ENCODE measurements at regions not wholly inside any gene's neighbourhood (a gene's known extent, or its start where the extent isn't known, plus 50 kb on each side); places are given as distances from the start of the nearest gene placed in this dataset.

- Histone ChIP-seq H4K20me1 (ENCODE audit: control insufficient read depth, extremely low read depth, insufficient read depth, low read length) (no peaks in the 10 kb centered on the region), H3K27ac (ENCODE audit: insufficient read depth, low read length) (no peak overlapping the region), H3K4me2 (ENCODE audit: extremely low read depth, insufficient read depth, low read length) (no peak overlapping the region), H3K27me3 (ENCODE audit: control insufficient read depth, insufficient read depth, low read length) (no peaks in the 10 kb centered on the region), H3K4me1 (ENCODE audit: control insufficient read depth, extremely low read depth, insufficient read depth, low read length) (no peaks in the 10 kb centered on the region), H3K79me2 (ENCODE audit: control insufficient read depth, insufficient read depth, low read length) (no peaks in the 10 kb centered on the region), H3K36me3 (ENCODE audit: control insufficient read depth, insufficient read depth, low read length) (no peaks in the 10 kb centered on the region), H2AFZ (ENCODE audit: low read length) (no peak overlapping the region), H3K4me3 (replicated peaks in 1 of 4; ENCODE audit: control extremely low read depth in 1 of 4, insufficient read depth in 1 of 4, low read depth in 3 of 4, low read length in 4 of 4) (no peak overlapping the region), H3K9me3 (ENCODE audit: control insufficient read depth, insufficient read depth, low read depth, low read length) (no peaks in the 10 kb centered on the region), H3K9ac (ENCODE audit: insufficient read depth, low read length) (no peak overlapping the region)
- no peak for DNase-seq (ENCODE audit: low read depth in 2 of 2)
- TF ChIP-seq CTCF (conservative IDR thresholded peaks at IDR 0.05 in 1 of 2, IDR thresholded peaks at IDR 0.05 in 1 of 2; ENCODE audit: low read depth in 1 of 2, low read length in 2 of 2): no peak
- TF ChIP-seq EZH2 (IDR thresholded peaks at IDR 0.05; ENCODE audit: low read length, missing control alignments): no peak
Observed at GRCh38 chr20:12717061-12717460, 291.7 kb upstream of the SPTLC3 start.

GRCh38 chr20:12718619-12719018, 290.2 kb upstream of the SPTLC3 start:
- Histone ChIP-seq H3K27ac (ENCODE audit: insufficient read depth, low read length) (no peak overlapping the region), H4K20me1 (ENCODE audit: control insufficient read depth, extremely low read depth, insufficient read depth, low read length) (no peaks in the 10 kb centered on the region), H3K4me1 (ENCODE audit: control insufficient read depth, extremely low read depth, insufficient read depth, low read length) (no peaks in the 10 kb centered on the region), H3K9me3 (ENCODE audit: control insufficient read depth, insufficient read depth, low read depth, low read length) (no peaks in the 10 kb centered on the region), H3K36me3 (ENCODE audit: control insufficient read depth, insufficient read depth, low read length) (no peaks in the 10 kb centered on the region), H3K4me2 (ENCODE audit: extremely low read depth, insufficient read depth, low read length) (no peak overlapping the region), H3K27me3 (ENCODE audit: control insufficient read depth, insufficient read depth, low read length) (no peaks in the 10 kb centered on the region), H3K9ac (ENCODE audit: insufficient read depth, low read length) (no peak overlapping the region), H3K79me2 (ENCODE audit: control insufficient read depth, insufficient read depth, low read length) (no peaks in the 10 kb centered on the region), H3K4me3 (replicated peaks in 1 of 4; ENCODE audit: control extremely low read depth in 1 of 4, insufficient read depth in 1 of 4, low read depth in 3 of 4, low read length in 4 of 4) (no peak overlapping the region), H2AFZ (ENCODE audit: low read length) (no peak overlapping the region)
- TF ChIP-seq CTCF (conservative IDR thresholded peaks at IDR 0.05 in 1 of 2, IDR thresholded peaks at IDR 0.05 in 1 of 2; ENCODE audit: low read depth in 1 of 2, low read length in 2 of 2): no peak
- TF ChIP-seq EZH2 (IDR thresholded peaks at IDR 0.05; ENCODE audit: low read length, missing control alignments): no peak
- DNase-seq (ENCODE audit: low read depth in 2 of 2): no peak

- Histone ChIP-seq H4K20me1 (ENCODE audit: control insufficient read depth, extremely low read depth, insufficient read depth, low read length) (no peaks in the 10 kb centered on the region), H3K9me3 (ENCODE audit: control insufficient read depth, insufficient read depth, low read depth, low read length) (no peaks in the 10 kb centered on the region), H3K27me3 (ENCODE audit: control insufficient read depth, insufficient read depth, low read length) (no peaks in the 10 kb centered on the region)
Observed at GRCh38 chr20:12721636-12722035, 287.1 kb upstream of the SPTLC3 start.

More at GRCh38 chr20:12721636-12722035, 287.1 kb upstream of the SPTLC3 start:
- Histone ChIP-seq H3K9ac (ENCODE audit: insufficient read depth, low read length) (no peak overlapping the region), H3K4me1 (ENCODE audit: control insufficient read depth, extremely low read depth, insufficient read depth, low read length) (no peaks in the 10 kb centered on the region), H3K4me3 (replicated peaks in 1 of 4; ENCODE audit: control extremely low read depth in 1 of 4, insufficient read depth in 1 of 4, low read depth in 3 of 4, low read length in 4 of 4) (no peak overlapping the region), H3K4me2 (ENCODE audit: extremely low read depth, insufficient read depth, low read length) (no peak overlapping the region), H3K79me2 (ENCODE audit: control insufficient read depth, insufficient read depth, low read length) (no peaks in the 10 kb centered on the region), H3K27ac (ENCODE audit: insufficient read depth, low read length) (no peak overlapping the region), H3K36me3 (ENCODE audit: control insufficient read depth, insufficient read depth, low read length) (no peaks in the 10 kb centered on the region), H2AFZ (ENCODE audit: low read length) (no peak overlapping the region)
- TF ChIP-seq CTCF (conservative IDR thresholded peaks at IDR 0.05 in 1 of 2, IDR thresholded peaks at IDR 0.05 in 1 of 2; ENCODE audit: low read depth in 1 of 2, low read length in 2 of 2): no peak
- DNase-seq (ENCODE audit: low read depth in 2 of 2): no peak
